AG04449 (cell line): ENCODE measurements at regions not wholly inside any gene's neighbourhood (a gene's known extent, or its start where the extent isn't known, plus 50 kb on each side); places are given as distances from the start of the nearest gene placed in this dataset.
A peak's percentile ranks its signal among the peaks of the same experiment; 100 is the strongest.

ENCODE experiments used
- CTCF ChIA-PET: fragments of 350-600 bp; formaldehyde crosslinking; extraction: SDS; loops from one replicate; lab custom pipeline; 2021; ENCODE audit warnings: antibody characterized with exemption; lab: Yijun Ruan, JAX
- POLR2A ChIA-PET: fragments of 400-600, 350-600 bp; formaldehyde crosslinking; extraction: SDS; loops from one replicate; lab custom pipeline; 2020; ENCODE audit warnings: antibody characterized with exemption, inconsistent platforms; lab: Yijun Ruan, JAX
- DNase-seq: peaks from one replicate; pipeline ENCODE4 v3.0.0-alpha.2; 2010; ENCODE audit warnings: low read depth, low spot score
- H3K4me3 ChIP-seq: 2 replicates; pipeline ENCODE4 v1.5.1; 2011; ENCODE audit warnings: low read depth, mild to moderate bottlenecking, control low read depth, low read length
- CTCF ChIP-seq: IDR thresholded peaks from one replicate; pipeline ENCODE4 v1.5.1; 2011; ENCODE audit warnings: mild to moderate bottlenecking, moderate library complexity, low read length, control low read depth, inconsistent platforms; ENCODE audit not compliant: insufficient read depth; ENCODE audit errors: missing control alignments

GRCh38 chr14:60563113-60563512 is 54.2 kb downstream of the SIX6 start:
- no peak overlapping the region for H3K4me3 ChIP-seq
- DNase-seq, result peak; percentile 33
- ChIA-PET CTCF (interaction anchor here (0.6 to 9.1 kb wide), 10 partner anchors 23 to 726 kb away, joined by 3 to 162 read pairs (median 3); no protein-coding TSS in a partner anchor), POLR2A (no interaction called here)
- TF ChIP-seq CTCF, result no peak

- TF ChIP-seq CTCF, result no peak
- no peak overlapping the region for H3K4me3 ChIP-seq
- POLR2A ChIA-PET, result no interaction called here
- CTCF ChIA-PET, result interaction anchor here (1.2 to 9.1 kb wide), 2 partner anchors 215 to 721 kb away, joined by 3 to 162 read pairs; no protein-coding TSS in a partner anchor
- no peak for DNase-seq
These were observed 56.3 kb downstream of the SIX6 start for GRCh38 chr14:60565211-60565610.

GRCh38 chr14:60566101-60566500 is 57.2 kb downstream of the SIX6 start:
- H3K4me3 ChIP-seq, result no peak overlapping the region
- no peak for TF ChIP-seq CTCF
- ChIA-PET CTCF (interaction anchor here (1.3 to 1.8 kb wide), 2 partner anchors 219 to 720 kb away, joined by 4 to 9 read pairs; no protein-coding TSS in a partner anchor), POLR2A (no interaction called here)
- DNase-seq, result no peak

- TF ChIP-seq CTCF, result no peak
- ChIA-PET CTCF (no interaction called here), POLR2A (no interaction called here)
These were observed 65.1 kb downstream of the SIX6 start for GRCh38 chr14:60573943-60574495.

GRCh38 chr14:60575008-60575407 is 66.1 kb downstream of the SIX6 start:
- POLR2A ChIA-PET, result no interaction called here
- DNase-seq, result no peak
- H3K4me3 ChIP-seq, result no peak overlapping the region
- CTCF ChIA-PET, result interaction anchor here (1.7 kb wide), 1 partner anchor 15 kb away, joined by 4 read pairs; no protein-coding TSS in a partner anchor
- TF ChIP-seq CTCF, result no peak

More at GRCh38 chr14:60573943-60574495, 65.1 kb downstream of the SIX6 start:
- H3K4me3 ChIP-seq, result no peak overlapping the region
- DNase-seq, result peak; percentile 53

- POLR2A ChIA-PET, result no interaction called here
- CTCF ChIA-PET, result no interaction called here
- no peak for TF ChIP-seq CTCF
- no peak for DNase-seq
- H3K4me3 ChIP-seq, result no peak overlapping the region
These were observed 63.6 kb downstream of the SIX1 start for GRCh38 chr14:60585676-60586075.
